ENCODE measurements at regions not wholly inside any gene's neighbourhood (a gene's known extent, or its start where the extent isn't known, plus 50 kb on each side); places are given as distances from the start of the nearest gene placed in this dataset.

DNA sequence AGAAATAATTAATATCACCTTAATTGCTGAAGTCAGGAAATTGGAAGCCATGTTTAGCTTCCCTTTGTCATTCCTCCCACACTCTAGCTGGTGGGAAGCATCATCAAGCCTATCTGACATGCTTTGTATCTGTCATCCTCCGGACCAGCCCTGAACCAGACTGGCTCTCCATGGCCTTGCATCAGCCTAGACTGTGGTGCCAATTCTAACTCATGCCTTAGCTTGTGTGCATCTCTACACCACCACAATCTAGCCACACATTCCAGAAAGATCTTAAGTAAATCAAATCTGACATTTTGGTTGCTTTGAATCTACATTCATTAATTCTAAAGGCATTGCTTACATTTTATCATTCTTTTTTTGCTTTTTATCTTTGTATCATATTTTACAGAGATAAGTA lies 196.4 kb upstream of the VSTM2A start:
- POLR2A ChIA-PET, result no interaction called here
- Histone ChIP-seq H3K9me3 (replicated peaks; ENCODE audit: control insufficient read depth, insufficient read depth, low read length) (peaks cover 5% of the 10 kb centered on the region), H2AFZ (ENCODE audit: low read depth, low read length) (no peak overlapping the region), H3K27me3 (ENCODE audit: control insufficient read depth in 2 of 2, insufficient read depth in 2 of 2, low read length in 2 of 2) (no peaks in the 10 kb centered on the region), H3K27ac (ENCODE audit: insufficient read depth, low read depth, low read length) (no peak overlapping the region), H3K4me1 (ENCODE audit: control insufficient read depth, extremely low read depth, insufficient read depth, low read length) (no peaks in the 10 kb centered on the region), H4K20me1 (replicated peaks; ENCODE audit: control insufficient read depth, extremely low read depth, insufficient read depth, low read length) (no peaks in the 10 kb centered on the region), H3K4me3 (replicated peaks in 1 of 3; ENCODE audit: insufficient read depth in 1 of 3, low read depth in 1 of 3, low read length in 3 of 3) (no peak overlapping the region), H3K36me3 (ENCODE audit: control insufficient read depth in 2 of 2, extremely low read depth in 1 of 2, insufficient read depth in 2 of 2, low read length in 2 of 2) (no peaks in the 10 kb centered on the region), H3K9me1 (replicated peaks; ENCODE audit: control insufficient read depth, extremely low read depth, insufficient read depth, low read length) (no peaks in the 10 kb centered on the region), H3K79me2 (ENCODE audit: control insufficient read depth, insufficient read depth, low read length) (no peaks in the 10 kb centered on the region), H3K4me2 (ENCODE audit: insufficient read depth, low read length) (no peak overlapping the region), H3K9ac (replicated peaks; ENCODE audit: extremely low read depth, insufficient read depth, low read length) (no peak overlapping the region)
- BruUV-seq (replicated peaks), result no TSS peak
- dilution Hi-C loops (cut with MboI; ENCODE audit: extremely low pct_ligation_motif_present, low sequenced_read_pairs) (no loop called here), intact Hi-C loops (cut with micrococcal nuclease) (no loop called here)
- no peak for TF ChIP-seq FOS (IDR thresholded peaks at IDR 0.05; ENCODE audit: borderline replicate concordance, insufficient read depth, low read length)
- TF ChIP-seq, protein P1, sequence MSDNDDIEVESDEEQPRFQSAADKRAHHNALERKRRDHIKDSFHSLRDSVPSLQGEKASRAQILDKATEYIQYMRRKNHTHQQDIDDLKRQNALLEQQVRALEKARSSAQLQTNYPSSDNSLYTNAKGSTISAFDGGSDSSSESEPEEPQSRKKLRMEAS (IDR thresholded peaks at IDR 0.05; ENCODE audit: insufficient read depth, insufficient read length), result no peak
- FAIRE-seq (no peak), DNase-seq (ENCODE audit: low read depth, low spot score) (no peak)
- CTCF ChIA-PET, result no interaction called here

DNA sequence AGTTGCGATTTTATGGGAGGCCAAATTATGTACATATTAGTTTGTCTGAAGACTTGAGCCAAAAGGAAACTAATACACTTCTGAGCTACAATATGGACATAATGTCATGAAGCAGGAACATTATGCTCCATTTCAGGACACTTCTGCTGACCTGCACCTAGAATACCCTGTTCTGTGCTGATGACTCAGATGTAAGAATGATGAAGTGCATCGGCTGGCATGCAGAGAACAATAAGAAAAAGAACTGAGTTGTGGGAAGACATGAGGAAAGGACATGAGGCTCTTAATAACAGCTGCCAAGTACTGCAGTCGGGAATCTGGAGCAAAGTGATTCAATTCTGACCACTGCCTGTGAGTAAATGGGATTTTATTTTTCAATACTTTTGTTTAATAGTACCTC lies 192.9 kb upstream of the VSTM2A start:
- H3K36me3 ChIP-seq (ENCODE audit: control insufficient read depth in 2 of 2, extremely low read depth in 1 of 2, insufficient read depth in 2 of 2, low read length in 2 of 2), result no peaks in the 10 kb centered on the region
- H3K79me2 ChIP-seq (ENCODE audit: control insufficient read depth, insufficient read depth, low read length), result no peaks in the 10 kb centered on the region
- ChIA-PET CTCF (no interaction called here), POLR2A (no interaction called here)
- no peak overlapping the region for H3K4me2 ChIP-seq (ENCODE audit: insufficient read depth, low read length)
- dilution Hi-C loops (cut with MboI; ENCODE audit: extremely low pct_ligation_motif_present, low sequenced_read_pairs), result no loop called here
- BruUV-seq (replicated peaks), result no TSS peak
- H4K20me1 ChIP-seq (replicated peaks; ENCODE audit: control insufficient read depth, extremely low read depth, insufficient read depth, low read length), result no peaks in the 10 kb centered on the region
- no peaks in the 10 kb centered on the region for H3K27me3 ChIP-seq (ENCODE audit: control insufficient read depth in 2 of 2, insufficient read depth in 2 of 2, low read length in 2 of 2)
- DNase-seq (ENCODE audit: low read depth, low spot score) (no peak), FAIRE-seq (no peak)
- H2AFZ ChIP-seq (ENCODE audit: low read depth, low read length), result no peak overlapping the region
- no peak overlapping the region for H3K27ac ChIP-seq (ENCODE audit: insufficient read depth, low read depth, low read length)
- TF ChIP-seq EZH2 (IDR thresholded peaks at IDR 0.05; ENCODE audit: borderline replicate concordance, low read depth, low read length, severe bottlenecking) (no peak), MYC (IDR thresholded peaks at IDR 0.05; ENCODE audit: low read depth, low read length) (no peak), POLR2AphosphoS5 (IDR thresholded peaks at IDR 0.05; ENCODE audit: insufficient read depth, low read depth, low read length) (no peak), GATA2 (IDR thresholded peaks at IDR 0.05; ENCODE audit: insufficient read depth, insufficient read length, low read depth, low read length) (no peak)
- TF ChIP-seq, protein P2, sequence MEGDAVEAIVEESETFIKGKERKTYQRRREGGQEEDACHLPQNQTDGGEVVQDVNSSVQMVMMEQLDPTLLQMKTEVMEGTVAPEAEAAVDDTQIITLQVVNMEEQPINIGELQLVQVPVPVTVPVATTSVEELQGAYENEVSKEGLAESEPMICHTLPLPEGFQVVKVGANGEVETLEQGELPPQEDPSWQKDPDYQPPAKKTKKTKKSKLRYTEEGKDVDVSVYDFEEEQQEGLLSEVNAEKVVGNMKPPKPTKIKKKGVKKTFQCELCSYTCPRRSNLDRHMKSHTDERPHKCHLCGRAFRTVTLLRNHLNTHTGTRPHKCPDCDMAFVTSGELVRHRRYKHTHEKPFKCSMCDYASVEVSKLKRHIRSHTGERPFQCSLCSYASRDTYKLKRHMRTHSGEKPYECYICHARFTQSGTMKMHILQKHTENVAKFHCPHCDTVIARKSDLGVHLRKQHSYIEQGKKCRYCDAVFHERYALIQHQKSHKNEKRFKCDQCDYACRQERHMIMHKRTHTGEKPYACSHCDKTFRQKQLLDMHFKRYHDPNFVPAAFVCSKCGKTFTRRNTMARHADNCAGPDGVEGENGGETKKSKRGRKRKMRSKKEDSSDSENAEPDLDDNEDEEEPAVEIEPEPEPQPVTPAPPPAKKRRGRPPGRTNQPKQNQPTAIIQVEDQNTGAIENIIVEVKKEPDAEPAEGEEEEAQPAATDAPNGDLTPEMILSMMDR (IDR thresholded peaks at IDR 0.05; ENCODE audit: extremely low read depth in 1 of 2, insufficient read depth in 1 of 2, low read depth in 1 of 2, low read length in 2 of 2), result no peak
- peaks cover 2% of the 10 kb centered on the region for H3K9me3 ChIP-seq (replicated peaks; ENCODE audit: control insufficient read depth, insufficient read depth, low read length)
- intact Hi-C loops (cut with micrococcal nuclease), result no loop called here
- H3K4me3 ChIP-seq (replicated peaks in 1 of 3; ENCODE audit: insufficient read depth in 1 of 3, low read depth in 1 of 3, low read length in 3 of 3), result no peak overlapping the region
- no peak overlapping the region for H3K9ac ChIP-seq (replicated peaks; ENCODE audit: extremely low read depth, insufficient read depth, low read length)
- no peaks in the 10 kb centered on the region for H3K9me1 ChIP-seq (replicated peaks; ENCODE audit: control insufficient read depth, extremely low read depth, insufficient read depth, low read length)
- no peaks in the 10 kb centered on the region for H3K4me1 ChIP-seq (ENCODE audit: control insufficient read depth, extremely low read depth, insufficient read depth, low read length)

All from endothelial cell of umbilical vein (primary cell).